Smooth muscle cell (in vitro differentiated cells): ENCODE measurements at regions not wholly inside any gene's neighbourhood (a gene's known extent, or its start where the extent isn't known, plus 50 kb on each side); places are given as distances from the start of the nearest gene placed in this dataset.

ENCODE experiments used
- DNase-seq: peaks from one replicate; lab custom pipeline; 2025; ENCODE audit not compliant: unreplicated experiment; lab: John Stamatoyannopoulos, UW
- H2AFZ ChIP-seq: fragments of 200-600 bp; sonication (generic); 2 replicates; pipeline ENCODE4 v1.6.0; 2016; ENCODE audit warnings: antibody characterized with exemption, low read depth, mild to moderate bottlenecking
- H3F3A ChIP-seq: fragments of 200-600 bp; sonication (generic); 2 replicates; pipeline ENCODE4 v1.6.0; 2017; ENCODE audit warnings: antibody characterized with exemption, low read depth
- H3K27ac ChIP-seq: fragments of 200-600 bp; sonication (generic); 2 replicates; pipeline ENCODE4 v1.5.1; 2016; ENCODE audit warnings: low read depth, mild to moderate bottlenecking
- H3K27me3 ChIP-seq: fragments of 200-600 bp; sonication (generic); 2 replicates; pipeline ENCODE4 v1.6.1; 2016; ENCODE audit warnings: low read depth, mild to moderate bottlenecking
- H3K36me3 ChIP-seq: fragments of 200-600 bp; sonication (generic); 2 replicates; pipeline ENCODE4 v1.5.1; 2016; ENCODE audit warnings: low read depth
- H3K4me1 ChIP-seq: fragments of 200-600 bp; sonication (generic); 2 replicates; pipeline ENCODE4 v1.5.1; 2016; ENCODE audit warnings: low read depth
- H3K4me2 ChIP-seq: fragments of 200-600 bp; sonication (generic); 2 replicates; pipeline ENCODE4 v1.6.0; 2016; ENCODE audit warnings: mild to moderate bottlenecking
- H3K4me3 ChIP-seq: fragments of 200-600 bp; sonication (generic); 2 replicates; pipeline ENCODE4 v1.5.1; 2016; ENCODE audit warnings: mild to moderate bottlenecking
- H3K79me2 ChIP-seq: fragments of 200-600 bp; sonication (generic); 2 replicates; pipeline ENCODE4 v1.6.0; 2016; ENCODE audit warnings: low read depth, mild to moderate bottlenecking
- H3K9ac ChIP-seq: fragments of 200-600 bp; sonication (generic); 2 replicates; pipeline ENCODE4 v1.6.0; 2016; ENCODE audit warnings: low read depth
- H3K9me3 ChIP-seq: fragments of 200-600 bp; sonication (generic); replicated peaks from 2 replicates; pipeline ENCODE4 v1.5.1; 2016; ENCODE audit warnings: low read depth
- H4K20me1 ChIP-seq: fragments of 200-600 bp; sonication (generic); 2 replicates; pipeline ENCODE4 v1.6.0; 2016; ENCODE audit warnings: low read depth
- CTCF ChIP-seq: fragments of 200-600 bp; sonication (generic); IDR thresholded peaks from 2 replicates; pipeline ENCODE4 v1.5.1; 2017; ENCODE audit warnings: borderline replicate concordance, mild to moderate bottlenecking, antibody characterized with exemption; ENCODE audit not compliant: insufficient read depth, poor library complexity, severe bottlenecking
- WGBS: methylation state at CpG from one replicate; pipeline ENCODE4 v1.1.7; 2016; ENCODE audit warnings: low lambda C conversion rate; 5-methylcytosine and 5-hydroxymethylcytosine counted together

- Histone ChIP-seq H3K9ac (no peak overlapping the region), H3K4me2 (no peak overlapping the region), H3K79me2 (no peaks in the 10 kb centered on the region), H3F3A (no peaks in the 10 kb centered on the region), H3K27ac (no peak overlapping the region), H3K27me3 (no peaks in the 10 kb centered on the region), H3K4me3 (no peak overlapping the region), H4K20me1 (no peaks in the 10 kb centered on the region), H3K9me3 (no peaks in the 10 kb centered on the region), H3K4me1 (no peaks in the 10 kb centered on the region), H3K36me3 (no peaks in the 10 kb centered on the region), H2AFZ (no peak overlapping the region)
- DNase-seq = no peak
- TF ChIP-seq CTCF = no peak
- WGBS = 85% methylated on average over 11 of the region's 11 CpGs
These were observed 96.2 kb upstream of the MKI67 start for GRCh38 chr10:128222332-128222849.

- Histone ChIP-seq H3K9ac (no peak overlapping the region), H3K9me3 (no peaks in the 10 kb centered on the region), H4K20me1 (no peaks in the 10 kb centered on the region), H3K79me2 (no peaks in the 10 kb centered on the region), H3K27me3 (peaks cover 5% of the 10 kb centered on the region), H3K4me3 (no peak overlapping the region), H3K4me2 (no peak overlapping the region), H3K36me3 (no peaks in the 10 kb centered on the region), H3K4me1 (no peaks in the 10 kb centered on the region), H3F3A (no peaks in the 10 kb centered on the region), H2AFZ (no peak overlapping the region), H3K27ac (no peak overlapping the region)
- no peak for DNase-seq
- no peak for TF ChIP-seq CTCF
These were observed 104.2 kb upstream of the MKI67 start for GRCh38 chr10:128230401-128230800.

GRCh38 chr10:128233422-128233821, 107.2 kb upstream of the MKI67 start:
- no peak for TF ChIP-seq CTCF
- 82% methylated on average over 2 of the region's 2 CpGs for WGBS
- Histone ChIP-seq H4K20me1 (no peaks in the 10 kb centered on the region), H3K27me3 (peaks cover 5% of the 10 kb centered on the region), H3K79me2 (no peaks in the 10 kb centered on the region), H3K9ac (no peak overlapping the region), H3K4me1 (no peaks in the 10 kb centered on the region), H3F3A (no peaks in the 10 kb centered on the region), H3K4me3 (no peak overlapping the region), H3K4me2 (no peak overlapping the region), H3K9me3 (no peaks in the 10 kb centered on the region), H2AFZ (no peak overlapping the region), H3K27ac (no peak overlapping the region), H3K36me3 (no peaks in the 10 kb centered on the region)
- DNase-seq = no peak

- Histone ChIP-seq H3K36me3 (no peaks in the 10 kb centered on the region), H3K27ac (no peak overlapping the region), H3K79me2 (no peaks in the 10 kb centered on the region), H3K4me3 (no peak overlapping the region), H3F3A (no peaks in the 10 kb centered on the region), H2AFZ (no peak overlapping the region), H3K4me2 (no peak overlapping the region), H3K9me3 (no peaks in the 10 kb centered on the region), H3K27me3 (no peaks in the 10 kb centered on the region), H3K4me1 (peaks cover 4% of the 10 kb centered on the region), H3K9ac (no peak overlapping the region), H4K20me1 (no peaks in the 10 kb centered on the region)
- no peak for TF ChIP-seq CTCF
- WGBS = 81% methylated on average over 5 of the region's 5 CpGs
- no peak for DNase-seq
These were observed 111.5 kb upstream of the MKI67 start for GRCh38 chr10:128237710-128238109.
